ENCODE measurements at regions not wholly inside any gene's neighbourhood (a gene's known extent, or its start where the extent isn't known, plus 50 kb on each side); places are given as distances from the start of the nearest gene placed in this dataset.

- TF ChIP-seq CTCF (IDR thresholded peaks at IDR 0.05; ENCODE audit: poor library complexity, severe bottlenecking) (no peak), POLR2AphosphoS5 (IDR thresholded peaks at IDR 0.05) (no peak), EZH2 (IDR thresholded peaks at IDR 0.05; ENCODE audit: borderline replicate concordance, insufficient read depth, low read length, poor library complexity, severe bottlenecking) (no peak), REST (IDR thresholded peaks at IDR 0.05; ENCODE audit: borderline replicate concordance) (no peak), EP300 (conservative IDR thresholded peaks at IDR 0.05; ENCODE audit: poor library complexity, severe bottlenecking) (no peak), SMC3 (conservative IDR thresholded peaks at IDR 0.05; ENCODE audit: poor library complexity) (no peak), TAF1 (IDR thresholded peaks at IDR 0.05; ENCODE audit: low read depth) (no peak), MXI1 (conservative IDR thresholded peaks at IDR 0.05; ENCODE audit: poor library complexity, severe bottlenecking) (no peak)
Observed at GRCh38 chr3:110066206-110066605, 728.9 kb upstream of the DPPA4 start.
